Sigmoid colon (tissue), 4 donors: ENCODE measurements at regions not wholly inside any gene's neighbourhood (a gene's known extent, or its start where the extent isn't known, plus 50 kb on each side); places are given as distances from the start of the nearest gene placed in this dataset.

Source experiments
- CTCF ChIP-seq, 4 experiments: fragments of 450-650 bp in 3 of 4; fragments of 200-600 bp in 1 of 4; IDR thresholded peaks; one replicate each; pipeline ENCODE4 v1.5.1; 2016 to 2019; ENCODE audit warnings: antibody characterized with exemption in 4 of 4, mild to moderate bottlenecking in 3 of 4, moderate library complexity in 2 of 4
- EP300 ChIP-seq, 4 donors: sonication (generic); formaldehyde crosslinking; IDR thresholded peaks; one replicate each; pipeline ENCODE4 v1.6.1; 2017; ENCODE audit warnings: antibody characterized with exemption in 4 of 4
- POLR2A ChIP-seq, 2 donors: fragments of 450-650 bp; IDR thresholded peaks; one replicate each; pipeline ENCODE4 v1.6.1; 2016; ENCODE audit warnings: antibody characterized with exemption in 2 of 2, mild to moderate bottlenecking in 2 of 2, moderate library complexity in 2 of 2
- POLR2AphosphoS5 ChIP-seq, 4 donors: sonication (generic); formaldehyde crosslinking; IDR thresholded peaks; one replicate each; pipeline ENCODE4 v1.6.1; 2017; ENCODE audit warnings: antibody characterized with exemption in 4 of 4

DNA sequence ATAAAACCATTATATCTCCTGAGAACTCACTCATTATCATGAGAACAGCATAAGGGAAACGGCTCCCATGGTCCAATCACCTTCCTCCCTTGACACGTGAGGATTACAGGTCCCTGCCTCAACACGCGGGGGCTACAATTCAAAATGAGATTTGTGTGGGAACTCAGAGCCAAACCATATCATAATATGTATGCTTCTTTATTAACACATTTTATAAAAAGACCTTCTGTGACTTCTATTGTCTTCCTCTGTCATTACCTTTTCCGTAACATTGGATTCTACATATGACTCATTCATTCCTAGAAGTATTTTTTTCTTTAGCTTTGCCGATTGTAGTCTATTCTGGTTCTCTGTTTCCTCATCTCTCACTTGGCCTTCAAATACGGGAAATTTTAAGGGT is 267.2 kb upstream of the ROBO1 start:
- no peak for TF ChIP-seq CTCF (IDR thresholded peaks at IDR 0.05)
- no peak for TF ChIP-seq POLR2AphosphoS5 (IDR thresholded peaks at IDR 0.05)
- TF ChIP-seq POLR2A (IDR thresholded peaks at IDR 0.05) = no peak
- TF ChIP-seq EP300 (IDR thresholded peaks at IDR 0.05) = no peak
